Peyer's patch (tissue), 4 donors: ENCODE measurements at regions not wholly inside any gene's neighbourhood (a gene's known extent, or its start where the extent isn't known, plus 50 kb on each side); places are given as distances from the start of the nearest gene placed in this dataset.

Source experiments
- DNase-seq, 3 donors: peaks; one replicate each; pipeline ENCODE4 v3.0.0-alpha.2; 2017 to 2019
- H3K27ac ChIP-seq, 4 donors: fragments of 200-600 bp; sonication (generic); one replicate each; pipeline ENCODE4 v1.5.1; 2016 to 2019
- H3K27me3 ChIP-seq, 2 donors: fragments of 200-600 bp; sonication (generic); one replicate each; pipeline ENCODE4 v1.5.1; 2019
- H3K36me3 ChIP-seq, 3 donors: fragments of 200-600 bp; sonication (generic); one replicate each; pipeline ENCODE4 v1.5.1; 2016 to 2019
- H3K4me1 ChIP-seq, 4 donors: fragments of 200-600 bp; sonication (generic); one replicate each; pipeline ENCODE4 v1.5.1; 2016 to 2019
- H3K4me3 ChIP-seq, 4 donors: fragments of 200-600 bp; sonication (generic); 1 replicate in 3 of 4; 2 replicates in 1 of 4; pipeline ENCODE4 v1.5.1; 2016 to 2019; ENCODE audit warnings: mild to moderate bottlenecking in 1 of 4
- H3K9me3 ChIP-seq, 4 donors: fragments of 200-600 bp; sonication (generic); one replicate each; pipeline ENCODE4 v1.5.1; 2016 to 2019; ENCODE audit warnings: mild to moderate bottlenecking in 1 of 4
- CTCF ChIP-seq, 6 experiments: fragments of 450-650 bp in 4 of 6; fragments of 200-600 bp in 2 of 6; sonication (generic) in 1 of 6; IDR thresholded peaks; one replicate each; pipeline ENCODE4 v1.5.1; 2017 to 2019; ENCODE audit warnings: antibody characterized with exemption in 6 of 6, mild to moderate bottlenecking in 3 of 6, moderate library complexity in 1 of 6
- POLR2A ChIP-seq, 2 donors: fragments of 450-650 bp; IDR thresholded peaks; one replicate each; pipeline ENCODE4 v1.5.1; 2017; ENCODE audit warnings: antibody characterized with exemption in 2 of 2, mild to moderate bottlenecking in 2 of 2, moderate library complexity in 2 of 2

- Histone ChIP-seq H3K4me3 (no peak overlapping the region), H3K27me3 (no peaks in the 10 kb centered on the region), H3K9me3 (no peaks in the 10 kb centered on the region), H3K36me3 (no peaks in the 10 kb centered on the region), H3K27ac (no peak overlapping the region), H3K4me1 (no peaks in the 10 kb centered on the region)
- TF ChIP-seq POLR2A (IDR thresholded peaks at IDR 0.05) (no peak), CTCF (IDR thresholded peaks at IDR 0.05) (no peak)
- DNase-seq, result no peak
Measured at GRCh38 chr13:64793592-64793991, 2436.5 kb downstream of the PCDH9 start.

GRCh38 chr13:64793131-64793530, 2437.0 kb downstream of the PCDH9 start:
- Histone ChIP-seq H3K9me3 (no peaks in the 10 kb centered on the region), H3K27ac (no peak overlapping the region)
- TF ChIP-seq CTCF (IDR thresholded peaks at IDR 0.05) (no peak), POLR2A (IDR thresholded peaks at IDR 0.05) (no peak)

GRCh38 chr13:64791373-64791772, 2438.8 kb downstream of the PCDH9 start:
- no peak for TF ChIP-seq CTCF (IDR thresholded peaks at IDR 0.05)
- TF ChIP-seq POLR2A (IDR thresholded peaks at IDR 0.05), result no peak
- H3K9me3 ChIP-seq, result no peaks in the 10 kb centered on the region
- no peaks in the 10 kb centered on the region for H3K36me3 ChIP-seq
- DNase-seq, result no peak
- H3K4me1 ChIP-seq, result no peaks in the 10 kb centered on the region
- no peaks in the 10 kb centered on the region for H3K27me3 ChIP-seq
- H3K4me3 ChIP-seq, result no peak overlapping the region
- no peak overlapping the region for H3K27ac ChIP-seq

More at GRCh38 chr13:64793131-64793530, 2437.0 kb downstream of the PCDH9 start:
- Histone ChIP-seq H3K36me3 (no peaks in the 10 kb centered on the region), H3K27me3 (no peaks in the 10 kb centered on the region), H3K4me1 (no peaks in the 10 kb centered on the region), H3K4me3 (no peak overlapping the region)
- DNase-seq, result no peak

- no peak for DNase-seq
- no peaks in the 10 kb centered on the region for H3K9me3 ChIP-seq
- H3K27me3 ChIP-seq, result no peaks in the 10 kb centered on the region
- no peak overlapping the region for H3K4me3 ChIP-seq
- H3K36me3 ChIP-seq, result no peaks in the 10 kb centered on the region
- no peaks in the 10 kb centered on the region for H3K4me1 ChIP-seq
- TF ChIP-seq CTCF (IDR thresholded peaks at IDR 0.05), result no peak
- no peak for TF ChIP-seq POLR2A (IDR thresholded peaks at IDR 0.05)
- no peak overlapping the region for H3K27ac ChIP-seq
Measured at GRCh38 chr13:64782466-64782865, 2447.7 kb downstream of the PCDH9 start.

GRCh38 chr13:64778002-64778401, 2452.1 kb downstream of the PCDH9 start:
- TF ChIP-seq POLR2A (IDR thresholded peaks at IDR 0.05) (no peak), CTCF (IDR thresholded peaks at IDR 0.05) (no peak)
- Histone ChIP-seq H3K36me3 (no peaks in the 10 kb centered on the region), H3K4me3 (no peak overlapping the region), H3K27me3 (no peaks in the 10 kb centered on the region), H3K27ac (no peak overlapping the region), H3K9me3 (no peaks in the 10 kb centered on the region), H3K4me1 (no peaks in the 10 kb centered on the region)
- DNase-seq, result no peak

GRCh38 chr13:64774915-64775314, 2455.2 kb downstream of the PCDH9 start:
- H3K9me3 ChIP-seq, result no peaks in the 10 kb centered on the region
- no peaks in the 10 kb centered on the region for H3K4me1 ChIP-seq
- no peak for TF ChIP-seq CTCF (IDR thresholded peaks at IDR 0.05)
- TF ChIP-seq POLR2A (IDR thresholded peaks at IDR 0.05), result no peak
- no peak for DNase-seq
- H3K4me3 ChIP-seq, result no peak overlapping the region
- H3K27ac ChIP-seq, result no peak overlapping the region
- no peaks in the 10 kb centered on the region for H3K27me3 ChIP-seq
- no peaks in the 10 kb centered on the region for H3K36me3 ChIP-seq
